Nephron progenitor cell (in vitro differentiated cells): ENCODE measurements at regions not wholly inside any gene's neighbourhood (a gene's known extent, or its start where the extent isn't known, plus 50 kb on each side); places are given as distances from the start of the nearest gene placed in this dataset.

Experiments used
- DNase-seq: peaks from one replicate; pipeline ENCODE4 v3.0.0; 2021
- H3K27ac Mint-ChIP-seq: 2 replicates; pipeline ENCODE4 v1.8.0; 2021; ENCODE audit warnings: mild to moderate bottlenecking, moderate library complexity, mixed read lengths
- H3K27me3 Mint-ChIP-seq: 2 replicates; pipeline ENCODE4 v1.8.0; 2021; ENCODE audit warnings: mild to moderate bottlenecking, low read depth, mixed read lengths; ENCODE audit not compliant: poor library complexity
- H3K36me3 Mint-ChIP-seq: 2 replicates; pipeline ENCODE4 v1.8.0; 2021; ENCODE audit warnings: low read depth, mixed read lengths
- H3K4me1 Mint-ChIP-seq: 2 replicates; pipeline ENCODE4 v1.8.0; 2021; ENCODE audit warnings: mixed read lengths
- H3K4me3 Mint-ChIP-seq: 2 replicates; pipeline ENCODE4 v1.8.0; 2021; ENCODE audit warnings: mild to moderate bottlenecking, moderate library complexity, mixed read lengths
- H3K9me3 Mint-ChIP-seq: 2 replicates; pipeline ENCODE4 v1.8.0; 2021; ENCODE audit warnings: mild to moderate bottlenecking, moderate library complexity, mixed read lengths
- TF ChIP-seq, protein P1 (sequence below): fragments of 200-600 bp; sonication (generic); IDR thresholded peaks from 2 replicates; pipeline ENCODE4 v1.5.0; 2021; ENCODE audit warnings: antibody characterized with exemption

DNA sequence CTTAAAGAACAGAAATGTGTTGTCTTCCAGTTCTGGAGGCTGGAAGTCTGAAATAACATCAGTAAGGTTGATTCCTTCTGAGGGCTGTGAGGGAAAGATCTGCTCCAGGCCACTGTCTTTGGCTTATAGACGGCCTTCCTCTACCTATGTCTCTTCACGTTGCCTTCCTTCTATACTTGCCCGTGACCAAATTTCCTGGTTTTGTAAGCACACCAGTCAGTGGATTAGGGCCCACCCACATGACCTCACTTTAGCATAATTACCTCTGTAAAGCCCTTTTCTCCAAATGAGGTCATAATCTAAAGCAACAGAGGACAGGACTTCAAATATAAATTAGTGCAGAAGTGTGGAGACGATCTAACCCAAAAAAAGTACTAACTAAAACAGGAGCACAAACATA is 231.6 kb downstream of the NRIP1 start:
- TF ChIP-seq, protein P1, sequence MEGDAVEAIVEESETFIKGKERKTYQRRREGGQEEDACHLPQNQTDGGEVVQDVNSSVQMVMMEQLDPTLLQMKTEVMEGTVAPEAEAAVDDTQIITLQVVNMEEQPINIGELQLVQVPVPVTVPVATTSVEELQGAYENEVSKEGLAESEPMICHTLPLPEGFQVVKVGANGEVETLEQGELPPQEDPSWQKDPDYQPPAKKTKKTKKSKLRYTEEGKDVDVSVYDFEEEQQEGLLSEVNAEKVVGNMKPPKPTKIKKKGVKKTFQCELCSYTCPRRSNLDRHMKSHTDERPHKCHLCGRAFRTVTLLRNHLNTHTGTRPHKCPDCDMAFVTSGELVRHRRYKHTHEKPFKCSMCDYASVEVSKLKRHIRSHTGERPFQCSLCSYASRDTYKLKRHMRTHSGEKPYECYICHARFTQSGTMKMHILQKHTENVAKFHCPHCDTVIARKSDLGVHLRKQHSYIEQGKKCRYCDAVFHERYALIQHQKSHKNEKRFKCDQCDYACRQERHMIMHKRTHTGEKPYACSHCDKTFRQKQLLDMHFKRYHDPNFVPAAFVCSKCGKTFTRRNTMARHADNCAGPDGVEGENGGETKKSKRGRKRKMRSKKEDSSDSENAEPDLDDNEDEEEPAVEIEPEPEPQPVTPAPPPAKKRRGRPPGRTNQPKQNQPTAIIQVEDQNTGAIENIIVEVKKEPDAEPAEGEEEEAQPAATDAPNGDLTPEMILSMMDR: no peak
- H3K36me3 Mint-ChIP-seq: no peaks in the 10 kb centered on the region
- no peak for DNase-seq
- peaks cover 2% of the 10 kb centered on the region for H3K27me3 Mint-ChIP-seq
- H3K9me3 Mint-ChIP-seq: no peaks in the 10 kb centered on the region
- no peak overlapping the region for H3K27ac Mint-ChIP-seq
- peaks cover 8% of the 10 kb centered on the region for H3K4me1 Mint-ChIP-seq
- no peak overlapping the region for H3K4me3 Mint-ChIP-seq

DNA sequence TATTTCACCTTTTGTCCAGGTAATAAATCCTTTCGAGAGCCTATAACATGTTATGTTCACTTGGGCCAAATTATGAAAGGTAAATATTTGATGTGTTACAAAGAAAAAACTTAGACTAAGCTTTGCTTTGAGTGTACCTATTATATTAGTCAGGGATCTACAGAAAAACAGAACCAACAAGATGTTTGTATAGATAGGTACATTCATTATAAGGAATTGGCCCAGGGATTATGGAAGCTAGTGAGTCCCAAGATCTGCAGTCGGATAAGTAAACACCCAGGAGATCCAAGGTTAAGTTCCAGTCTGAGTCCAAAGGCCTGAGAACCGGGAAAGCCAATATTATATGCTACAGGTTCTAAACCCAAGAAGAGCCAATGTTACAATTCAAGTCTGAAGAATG is 234.5 kb downstream of the NRIP1 start:
- TF ChIP-seq, protein P1: no peak
- H3K36me3 Mint-ChIP-seq: no peaks in the 10 kb centered on the region
- H3K4me1 Mint-ChIP-seq: no peaks in the 10 kb centered on the region
- no peaks in the 10 kb centered on the region for H3K27me3 Mint-ChIP-seq
- H3K4me3 Mint-ChIP-seq: no peak overlapping the region
- DNase-seq: no peak
- no peaks in the 10 kb centered on the region for H3K9me3 Mint-ChIP-seq
- H3K27ac Mint-ChIP-seq: no peak overlapping the region

DNA sequence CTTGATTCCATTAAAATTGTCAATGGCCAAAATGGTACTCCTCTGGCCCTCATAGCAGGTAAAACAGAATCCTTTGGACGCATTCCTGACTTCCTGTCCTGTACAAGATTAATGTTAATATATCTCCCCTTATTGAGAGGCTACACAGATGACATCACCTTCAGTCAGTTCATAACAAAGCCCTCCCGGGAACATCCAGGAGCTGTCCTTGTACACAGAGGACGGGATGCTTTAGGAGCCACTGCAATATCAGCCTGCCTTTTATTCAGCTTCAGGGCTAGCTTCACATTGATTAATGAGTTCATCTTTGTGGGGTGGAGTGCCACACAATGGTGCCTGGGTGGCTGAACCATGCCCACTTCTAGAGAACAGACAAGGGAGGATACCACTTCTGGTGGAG is 235.1 kb downstream of the NRIP1 start:
- no peak for DNase-seq
- no peak overlapping the region for H3K27ac Mint-ChIP-seq
- H3K9me3 Mint-ChIP-seq: no peaks in the 10 kb centered on the region
- H3K36me3 Mint-ChIP-seq: no peaks in the 10 kb centered on the region
- H3K27me3 Mint-ChIP-seq: no peaks in the 10 kb centered on the region
- no peaks in the 10 kb centered on the region for H3K4me1 Mint-ChIP-seq
- TF ChIP-seq, protein P1: no peak
- no peak overlapping the region for H3K4me3 Mint-ChIP-seq

DNA sequence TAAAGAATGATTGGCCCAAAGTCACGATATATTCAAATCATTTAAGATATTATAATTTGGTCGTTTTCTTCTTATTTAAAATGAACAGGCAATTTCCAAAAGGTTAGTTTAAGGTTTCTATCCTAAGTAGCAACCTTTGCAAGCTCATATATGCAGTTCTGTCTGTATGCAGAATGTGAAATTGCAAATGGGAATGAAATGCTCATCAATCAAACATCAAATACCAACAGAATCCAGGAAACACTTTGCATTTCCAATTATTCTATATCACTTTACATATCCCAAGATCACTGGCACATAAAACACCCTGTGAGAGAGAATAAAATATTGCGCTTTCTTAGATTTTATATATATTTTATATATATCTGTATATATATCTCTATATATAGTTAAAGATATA is 237.3 kb downstream of the NRIP1 start:
- no peak overlapping the region for H3K27ac Mint-ChIP-seq
- TF ChIP-seq, protein P1: no peak
- H3K27me3 Mint-ChIP-seq: no peaks in the 10 kb centered on the region
- no peaks in the 10 kb centered on the region for H3K36me3 Mint-ChIP-seq
- no peaks in the 10 kb centered on the region for H3K4me1 Mint-ChIP-seq
- H3K4me3 Mint-ChIP-seq: no peak overlapping the region
- DNase-seq: no peak
- no peaks in the 10 kb centered on the region for H3K9me3 Mint-ChIP-seq

DNA sequence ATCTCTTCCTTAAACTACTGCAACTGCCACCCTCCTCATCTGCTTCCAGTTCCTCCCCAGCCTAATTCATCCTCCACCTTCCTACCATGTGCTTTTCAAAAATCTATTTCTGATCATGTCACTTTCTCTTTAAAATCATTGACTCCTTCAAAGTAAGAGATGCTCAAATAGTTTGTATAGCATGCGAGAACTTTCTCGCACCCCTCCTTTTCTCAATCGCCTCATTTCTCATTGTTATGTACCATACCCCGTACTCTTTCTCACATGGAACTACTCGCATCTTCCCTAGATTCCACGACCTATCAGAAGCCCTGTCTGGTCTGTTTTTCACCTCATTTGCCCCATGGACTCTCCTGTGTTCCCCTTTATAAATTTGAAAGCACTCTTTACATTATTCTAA is 238.2 kb downstream of the NRIP1 start:
- H3K9me3 Mint-ChIP-seq: no peaks in the 10 kb centered on the region
- H3K4me3 Mint-ChIP-seq: no peak overlapping the region

DNA sequence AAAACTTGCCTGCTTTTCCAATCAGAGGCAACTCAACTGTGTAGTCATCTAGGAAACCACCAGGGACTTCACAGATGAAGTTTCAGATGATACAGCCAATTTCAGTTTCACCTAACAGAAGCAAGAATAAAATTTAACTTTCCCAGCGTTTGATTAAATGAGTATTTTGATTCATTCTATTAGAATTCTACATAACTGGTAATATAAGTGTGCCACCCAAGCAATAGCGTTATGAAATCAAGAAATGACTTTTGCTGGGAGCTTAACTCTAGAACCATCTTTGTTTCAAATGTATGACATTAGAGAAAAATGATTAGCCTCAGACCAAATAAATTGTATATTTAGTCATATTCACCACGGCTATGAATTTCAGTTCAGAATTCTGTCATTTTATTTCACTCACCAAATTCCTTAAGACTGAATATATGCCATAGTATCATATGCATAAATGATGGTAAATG is 239.3 kb downstream of the NRIP1 start:
- Mint-ChIP-seq H3K27ac (no peak overlapping the region), H3K27me3 (no peaks in the 10 kb centered on the region), H3K4me3 (no peak overlapping the region), H3K36me3 (no peaks in the 10 kb centered on the region), H3K4me1 (no peaks in the 10 kb centered on the region), H3K9me3 (no peaks in the 10 kb centered on the region)
- TF ChIP-seq, protein P1: no peak
- no peak for DNase-seq

More for the DNA sequence above, 238.2 kb downstream of the NRIP1 start:
- TF ChIP-seq, protein P1: no peak
- Mint-ChIP-seq H3K27ac (no peak overlapping the region), H3K27me3 (no peaks in the 10 kb centered on the region), H3K4me1 (no peaks in the 10 kb centered on the region), H3K36me3 (no peaks in the 10 kb centered on the region)
- DNase-seq: no peak
